ENCODE measurements at regions not wholly inside any gene's neighbourhood (a gene's known extent, or its start where the extent isn't known, plus 50 kb on each side); places are given as distances from the start of the nearest gene placed in this dataset.

DNA sequence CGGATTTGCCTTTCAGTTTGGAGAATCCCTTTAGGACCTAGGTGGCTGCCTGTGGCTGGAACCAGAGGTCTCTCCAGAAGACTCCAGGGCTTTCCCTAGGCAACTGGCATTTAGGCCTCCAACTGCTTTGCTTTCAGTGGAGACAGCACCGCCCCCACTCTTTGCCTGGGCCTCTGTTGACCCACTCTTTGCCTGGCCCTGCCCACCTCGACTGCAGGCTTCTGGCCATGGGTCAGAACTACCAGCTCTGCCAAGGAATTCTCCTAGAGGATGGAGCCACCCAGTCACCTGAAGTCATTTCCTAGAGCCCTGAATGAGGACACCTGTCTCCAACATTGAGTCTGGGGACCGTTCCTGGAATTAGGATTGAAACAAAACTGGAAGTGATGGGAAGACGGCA lies 439.0 kb upstream of the CDH4 start (continued):
- no peak for TF ChIP-seq ZNF658 (tag by site-specific recombination; IDR thresholded peaks at IDR 0.05)

GRCh38 chr20:60815656-60816055 lies 436.4 kb upstream of the CDH4 start:
- no peak overlapping the region for H3K27ac ChIP-seq (ENCODE audit: extremely low read depth, low read depth, low read length)
- no peaks in the 10 kb centered on the region for H3K4me1 ChIP-seq (ENCODE audit: control insufficient read depth, insufficient read depth, low read length)
- POLR2A ChIA-PET = no interaction called here
- no peaks in the 10 kb centered on the region for H3K36me3 ChIP-seq (ENCODE audit: control insufficient read depth in 2 of 2, insufficient read depth in 1 of 2, low read length in 2 of 2)
- TF ChIP-seq ZIC2 (tag by site-specific recombination; IDR thresholded peaks at IDR 0.05) (no peak), ZNF2 (tag by site-specific recombination; IDR thresholded peaks at IDR 0.05) (no peak), ZNF654 (tag by site-specific recombination; IDR thresholded peaks at IDR 0.05; ENCODE audit: low read depth) (no peak), WT1 (tag by site-specific recombination; IDR thresholded peaks at IDR 0.05) (no peak), SP2 (tag by site-specific recombination; IDR thresholded peaks at IDR 0.05) (no peak), ZNF398 (tag by site-specific recombination; IDR thresholded peaks at IDR 0.05) (no peak), ZNF560 (tag by site-specific recombination; IDR thresholded peaks at IDR 0.05; ENCODE audit: borderline replicate concordance) (no peak), ZFP69B (tag by site-specific recombination; IDR thresholded peaks at IDR 0.05) (no peak), ZNF76 (tag by site-specific recombination; IDR thresholded peaks at IDR 0.05; ENCODE audit: borderline replicate concordance, low read depth) (no peak), ZNF707 (tag by site-specific recombination; IDR thresholded peaks at IDR 0.05) (no peak), ZNF16 (tag by site-specific recombination; IDR thresholded peaks at IDR 0.05; ENCODE audit: low read depth) (no peak), ZNF138 (tag by site-specific recombination; IDR thresholded peaks at IDR 0.05; ENCODE audit: borderline replicate concordance) (no peak)
- TF ChIP-seq, protein P1, sequence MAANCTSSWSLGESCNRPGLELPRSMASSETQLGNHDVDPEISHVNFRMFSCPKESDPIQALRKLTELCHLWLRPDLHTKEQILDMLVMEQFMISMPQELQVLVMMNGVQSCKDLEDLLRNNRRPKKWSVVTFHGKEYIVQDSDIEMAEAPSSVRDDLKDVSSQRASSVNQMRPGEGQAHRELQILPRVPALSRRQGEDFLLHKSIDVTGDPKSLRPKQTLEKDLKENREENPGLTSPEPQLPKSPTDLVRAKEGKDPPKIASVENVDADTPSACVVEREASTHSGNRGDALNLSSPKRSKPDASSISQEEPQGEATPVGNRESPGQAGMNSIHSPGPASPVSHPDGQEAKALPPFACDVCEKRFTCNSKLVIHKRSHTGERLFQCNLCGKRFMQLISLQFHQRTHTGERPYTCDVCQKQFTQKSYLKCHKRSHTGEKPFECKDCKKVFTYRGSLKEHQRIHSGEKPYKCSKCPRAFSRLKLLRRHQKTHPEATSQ (tag by site-specific recombination; IDR thresholded peaks at IDR 0.05) = no peak
- TF ChIP-seq, protein P2, sequence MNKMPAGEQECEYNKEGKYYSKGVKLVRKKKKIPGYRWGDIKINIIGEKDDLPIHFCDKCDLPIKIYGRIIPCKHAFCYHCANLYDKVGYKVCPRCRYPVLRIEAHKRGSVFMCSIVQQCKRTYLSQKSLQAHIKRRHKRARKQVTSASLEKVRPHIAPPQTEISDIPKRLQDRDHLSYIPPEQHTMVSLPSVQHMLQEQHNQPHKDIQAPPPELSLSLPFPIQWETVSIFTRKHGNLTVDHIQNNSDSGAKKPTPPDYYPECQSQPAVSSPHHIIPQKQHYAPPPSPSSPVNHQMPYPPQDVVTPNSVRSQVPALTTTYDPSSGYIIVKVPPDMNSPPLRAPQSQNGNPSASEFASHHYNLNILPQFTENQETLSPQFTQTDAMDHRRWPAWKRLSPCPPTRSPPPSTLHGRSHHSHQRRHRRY (tag by site-specific recombination; IDR thresholded peaks at IDR 0.05) = no peak
- TF ChIP-seq, protein P3, sequence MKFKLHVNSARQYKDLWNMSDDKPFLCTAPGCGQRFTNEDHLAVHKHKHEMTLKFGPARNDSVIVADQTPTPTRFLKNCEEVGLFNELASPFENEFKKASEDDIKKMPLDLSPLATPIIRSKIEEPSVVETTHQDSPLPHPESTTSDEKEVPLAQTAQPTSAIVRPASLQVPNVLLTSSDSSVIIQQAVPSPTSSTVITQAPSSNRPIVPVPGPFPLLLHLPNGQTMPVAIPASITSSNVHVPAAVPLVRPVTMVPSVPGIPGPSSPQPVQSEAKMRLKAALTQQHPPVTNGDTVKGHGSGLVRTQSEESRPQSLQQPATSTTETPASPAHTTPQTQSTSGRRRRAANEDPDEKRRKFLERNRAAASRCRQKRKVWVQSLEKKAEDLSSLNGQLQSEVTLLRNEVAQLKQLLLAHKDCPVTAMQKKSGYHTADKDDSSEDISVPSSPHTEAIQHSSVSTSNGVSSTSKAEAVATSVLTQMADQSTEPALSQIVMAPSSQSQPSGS (tag by site-specific recombination; IDR thresholded peaks at IDR 0.05; ENCODE audit: low read depth) = no peak
- CTCF ChIA-PET = no interaction called here
- H3K9me3 ChIP-seq (ENCODE audit: control insufficient read depth, insufficient read depth, low read depth, low read length) = no peaks in the 10 kb centered on the region
- no peak overlapping the region for H3K4me3 ChIP-seq (ENCODE audit: low read depth, low read length)

DNA sequence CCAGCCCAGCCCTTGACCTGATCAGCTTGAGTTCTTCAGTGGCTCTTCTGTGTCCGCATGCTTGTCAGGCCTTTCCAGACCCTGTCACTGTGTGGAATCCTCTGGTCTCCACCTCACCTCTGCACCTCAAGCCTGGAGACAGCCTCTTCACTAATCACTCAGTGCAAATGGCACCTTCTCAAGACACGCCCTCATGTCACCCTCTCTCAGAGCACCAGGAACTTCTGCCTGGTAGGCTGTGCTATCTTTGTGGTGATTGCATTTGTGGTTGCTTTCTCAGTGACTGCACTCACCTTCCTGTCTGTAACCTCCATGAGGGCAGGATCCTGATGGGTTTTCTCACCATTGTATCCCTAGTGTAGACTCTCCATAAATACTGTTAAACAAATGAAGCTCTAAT lies 435.2 kb upstream of the CDH4 start:
- no peak overlapping the region for H3K27ac ChIP-seq (ENCODE audit: extremely low read depth, low read depth, low read length)
- no peaks in the 10 kb centered on the region for H3K36me3 ChIP-seq (ENCODE audit: control insufficient read depth in 2 of 2, insufficient read depth in 1 of 2, low read length in 2 of 2)
- no peaks in the 10 kb centered on the region for H3K9me3 ChIP-seq (ENCODE audit: control insufficient read depth, insufficient read depth, low read depth, low read length)
- H3K4me3 ChIP-seq (ENCODE audit: low read depth, low read length) = no peak overlapping the region
- ChIA-PET CTCF (no interaction called here), POLR2A (no interaction called here)
- no peaks in the 10 kb centered on the region for H3K4me1 ChIP-seq (ENCODE audit: control insufficient read depth, insufficient read depth, low read length)
- TF ChIP-seq KLF7 (tag by site-specific recombination; IDR thresholded peaks at IDR 0.05; ENCODE audit: borderline replicate concordance) = no peak
- no peak for TF ChIP-seq ZNF529 (tag by site-specific recombination; IDR thresholded peaks at IDR 0.05; ENCODE audit: insufficient replicate concordance)
- no peak for TF ChIP-seq ZNF549 (tag by site-specific recombination; IDR thresholded peaks at IDR 0.05)
- TF ChIP-seq ZNF114 (tag by site-specific recombination; IDR thresholded peaks at IDR 0.05) = no peak
- TF ChIP-seq HOXA7 (CRISPR knock-in tag; IDR thresholded peaks at IDR 0.05; ENCODE audit: borderline replicate concordance) = no peak
- no peak for TF ChIP-seq ZNF133 (tag by site-specific recombination; IDR thresholded peaks at IDR 0.05)
- TF ChIP-seq ZFP3 (tag by site-specific recombination; IDR thresholded peaks at IDR 0.05; ENCODE audit: low read depth) = no peak
- no peak for TF ChIP-seq ZNF202 (tag by site-specific recombination; IDR thresholded peaks at IDR 0.05; ENCODE audit: borderline replicate concordance)
- no peak for TF ChIP-seq ZNF146 (tag by site-specific recombination; IDR thresholded peaks at IDR 0.05)
- TF ChIP-seq ZNF157 (tag by site-specific recombination; IDR thresholded peaks at IDR 0.05) = no peak
- TF ChIP-seq, protein P4, sequence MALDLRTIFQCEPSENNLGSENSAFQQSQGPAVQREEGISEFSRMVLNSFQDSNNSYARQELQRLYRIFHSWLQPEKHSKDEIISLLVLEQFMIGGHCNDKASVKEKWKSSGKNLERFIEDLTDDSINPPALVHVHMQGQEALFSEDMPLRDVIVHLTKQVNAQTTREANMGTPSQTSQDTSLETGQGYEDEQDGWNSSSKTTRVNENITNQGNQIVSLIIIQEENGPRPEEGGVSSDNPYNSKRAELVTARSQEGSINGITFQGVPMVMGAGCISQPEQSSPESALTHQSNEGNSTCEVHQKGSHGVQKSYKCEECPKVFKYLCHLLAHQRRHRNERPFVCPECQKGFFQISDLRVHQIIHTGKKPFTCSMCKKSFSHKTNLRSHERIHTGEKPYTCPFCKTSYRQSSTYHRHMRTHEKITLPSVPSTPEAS (tag by site-specific recombination; IDR thresholded peaks at IDR 0.05) = no peak
- no peak for TF ChIP-seq ZFHX2 (tag by site-specific recombination; conservative IDR thresholded peaks at IDR 0.05)
- TF ChIP-seq ZNF366 (tag by site-specific recombination; conservative IDR thresholded peaks at IDR 0.05) = no peak
- no peak for TF ChIP-seq ZNF510 (tag by site-specific recombination; IDR thresholded peaks at IDR 0.05; ENCODE audit: insufficient replicate concordance)

Data from HEK293 (cell line).